SK-N-SH (cell line): ENCODE measurements at regions not wholly inside any gene's neighbourhood (a gene's known extent, or its start where the extent isn't known, plus 50 kb on each side); places are given as distances from the start of the nearest gene placed in this dataset.

ENCODE experiments used
- CTCF ChIA-PET: fragments of 300-600, 350-600 bp; formaldehyde crosslinking; extraction: SDS; loops from one replicate; lab custom pipeline; 2021; lab: Yijun Ruan, JAX
- POLR2A ChIA-PET: fragments of 350-600 bp; sonication (Branson Sonifier 250); formaldehyde crosslinking; extraction: SDS; loops from one replicate; lab custom pipeline; 2020; ENCODE audit warnings: antibody characterized with exemption, inconsistent platforms; lab: Yijun Ruan, JAX
- DNase-seq: peaks from one replicate; pipeline ENCODE4 v3.0.0; 2012
- H2AFZ ChIP-seq: fragments of 200-600 bp; sonication (generic); 2 replicates; pipeline ENCODE4 v1.8.1; 2016; ENCODE audit warnings: antibody characterized with exemption, mild to moderate bottlenecking, low read depth
- H3F3A ChIP-seq: fragments of 200-600 bp; sonication (generic); replicated peaks from 2 replicates; pipeline ENCODE3; 2016; ENCODE audit warnings: antibody characterized with exemption, mild to moderate bottlenecking; ENCODE audit not compliant: insufficient read depth
- H3K27ac ChIP-seq, 2 experiments: fragments of 200-500 bp in 1 of 2; fragments of 200-600 bp in 1 of 2; sonication (Bioruptor generic) in 1 of 2; sonication (generic), shearing (Covaris generic) in 1 of 2; 2 replicates each; pipeline versions ENCODE4 v1.5.1 to v1.6.1; 2014 to 2016; ENCODE audit warnings: low read depth in 2 of 2, inconsistent platforms in 1 of 2, low read length in 1 of 2, mild to moderate bottlenecking in 1 of 2, mixed read lengths in 1 of 2
- H3K27me3 ChIP-seq: fragments of 200-600 bp; sonication (generic), shearing (Covaris generic); 2 replicates; pipeline ENCODE4 v1.6.1; 2016; ENCODE audit warnings: mixed run types; ENCODE audit not compliant: insufficient read depth
- H3K36me3 ChIP-seq, 2 experiments: fragments of 200-500 bp in 1 of 2; fragments of 200-600 bp in 1 of 2; sonication (Bioruptor generic) in 1 of 2; sonication (generic) in 1 of 2; replicated peaks in 1 of 2; 2 replicates each; pipeline versions ENCODE3 to v1.5.1; 2014 to 2016; ENCODE audit warnings: low read length in 1 of 2, mild to moderate bottlenecking in 1 of 2; ENCODE audit not compliant: insufficient read depth in 2 of 2, control insufficient read depth in 1 of 2
- H3K4me1 ChIP-seq, 2 experiments: fragments of 200-500 bp in 1 of 2; fragments of 200-600 bp in 1 of 2; sonication (Bioruptor generic) in 1 of 2; sonication (generic), shearing (Covaris generic) in 1 of 2; 2 replicates each; pipeline versions ENCODE4 v1.5.1 to v1.6.1; 2014 to 2016; ENCODE audit warnings: low read depth in 1 of 2, low read length in 1 of 2, mixed run types in 1 of 2; ENCODE audit not compliant: insufficient read depth in 2 of 2, control insufficient read depth in 1 of 2
- H3K4me2 ChIP-seq: fragments of 200-600 bp; sonication (generic), shearing (Covaris generic); 2 replicates; pipeline ENCODE4 v1.6.1; 2017; ENCODE audit warnings: mixed run types
- H3K4me3 ChIP-seq, 2 experiments: fragments of 200-500 bp in 1 of 2; fragments of 200-600 bp in 1 of 2; sonication (Bioruptor generic) in 1 of 2; sonication (generic), shearing (Covaris generic) in 1 of 2; 2 replicates each; pipeline versions ENCODE4 v1.5.1 to v1.8.1; 2014 to 2016; ENCODE audit warnings: low read depth in 2 of 2, inconsistent platforms in 1 of 2, low read length in 1 of 2, mild to moderate bottlenecking in 1 of 2, mixed read lengths in 1 of 2, moderate library complexity in 1 of 2
- H3K79me2 ChIP-seq: fragments of 200-600 bp; sonication (generic); 2 replicates; pipeline ENCODE4 v1.8.1; 2017; ENCODE audit warnings: mild to moderate bottlenecking; ENCODE audit not compliant: insufficient read depth
- H3K9ac ChIP-seq: fragments of 200-600 bp; sonication (generic); 2 replicates; pipeline ENCODE4 v1.6.1; 2017; ENCODE audit warnings: mixed run types
- H3K9me2 ChIP-seq: fragments of 200-600 bp; sonication (generic); 2 replicates; pipeline ENCODE4 v1.6.1; 2017; ENCODE audit warnings: mixed run types
- H3K9me3 ChIP-seq: fragments of 200-600 bp; sonication (generic); 2 replicates; pipeline ENCODE4 v1.6.1; 2017; ENCODE audit warnings: mixed run types, mild to moderate bottlenecking, moderate library complexity
- H4K20me1 ChIP-seq: fragments of 200-600 bp; sonication (generic); 2 replicates; pipeline ENCODE4 v1.6.1; 2017; ENCODE audit warnings: mild to moderate bottlenecking, mixed run types; ENCODE audit not compliant: insufficient read depth
- CHD2 ChIP-seq: fragments of 150-350 bp; IDR thresholded peaks from 2 replicates; pipeline ENCODE4 v1.6.1; 2018; ENCODE audit warnings: low read length; ENCODE audit not compliant: partially characterized antibody
- EP300 ChIP-seq, 2 experiments: IDR thresholded peaks; 2 replicates each; pipeline versions ENCODE4 v1.4.0 to v1.6.1; 2012; ENCODE audit warnings: borderline replicate concordance in 1 of 2, low read depth in 1 of 2, low read length in 1 of 2
- FOXJ3 ChIP-seq: sonication (generic); formaldehyde crosslinking; IDR thresholded peaks from 2 replicates; pipeline ENCODE4 v1.5.1; 2020; ENCODE audit warnings: mild to moderate bottlenecking, missing genetic modification reagents
- FOXM1 ChIP-seq: IDR thresholded peaks from 2 replicates; pipeline ENCODE4 v1.4.0; 2012; ENCODE audit warnings: low read depth, mild to moderate bottlenecking
- GABPA ChIP-seq: IDR thresholded peaks from 2 replicates; pipeline ENCODE4 v1.4.0; 2012; ENCODE audit warnings: low read depth, mild to moderate bottlenecking
- JUND ChIP-seq: IDR thresholded peaks from 2 replicates; pipeline ENCODE4 v1.4.0; 2012
- MXI1 ChIP-seq: IDR thresholded peaks from 2 replicates; pipeline ENCODE4 v1.6.1; 2012; ENCODE audit warnings: mild to moderate bottlenecking, low read depth, low read length, improper control_type of control experiment
- NFIC ChIP-seq: IDR thresholded peaks from 2 replicates; pipeline ENCODE4 v1.4.0; 2012; ENCODE audit warnings: borderline replicate concordance
- RXRA ChIP-seq: IDR thresholded peaks from 2 replicates; pipeline ENCODE4 v1.4.0; 2012; ENCODE audit warnings: low read depth, mild to moderate bottlenecking, borderline replicate concordance
- SIN3A ChIP-seq: IDR thresholded peaks from 2 replicates; pipeline ENCODE4 v1.6.1; 2012; ENCODE audit warnings: low read depth, mild to moderate bottlenecking, low read length, moderate library complexity, borderline replicate concordance
- SMC3 ChIP-seq: IDR thresholded peaks from 2 replicates; pipeline ENCODE4 v1.6.1; 2012; ENCODE audit warnings: low read depth, low read length, improper control_type of control experiment
- TCF12 ChIP-seq: IDR thresholded peaks from 2 replicates; pipeline ENCODE4 v1.4.0; 2012
- TEAD4 ChIP-seq: IDR thresholded peaks from 2 replicates; pipeline ENCODE4 v1.4.0; 2012; ENCODE audit warnings: mild to moderate bottlenecking, borderline replicate concordance; ENCODE audit not compliant: insufficient read depth
- YY1 ChIP-seq: IDR thresholded peaks from 2 replicates; pipeline ENCODE4 v1.4.0; 2012; ENCODE audit warnings: low read depth, mild to moderate bottlenecking
- WGBS: methylation state at CpG from one replicate; pipeline ENCODE4 v1.1.6; 2017; ENCODE audit warnings: low lambda C conversion rate; 5-methylcytosine and 5-hydroxymethylcytosine counted together
- TF ChIP-seq, protein P1 (sequence below): IDR thresholded peaks from 2 replicates; pipeline ENCODE4 v1.4.0; 2012; ENCODE audit warnings: low read depth, borderline replicate concordance
- TF ChIP-seq, protein P2 (sequence below): IDR thresholded peaks from 2 replicates; pipeline ENCODE4 v1.6.1; 2012; ENCODE audit warnings: mild to moderate bottlenecking, low read depth, low read length, moderate library complexity
- TF ChIP-seq, protein P3 (sequence below): IDR thresholded peaks from 2 replicates; pipeline ENCODE4 v1.4.0; 2012; ENCODE audit warnings: low read depth
- TF ChIP-seq, protein P4 (sequence below): fragments of 200-600 bp; sonication (generic); IDR thresholded peaks from 2 replicates; pipeline ENCODE4 v1.6.1; 2017; ENCODE audit warnings: antibody characterized with exemption, mild to moderate bottlenecking, moderate library complexity
- TF ChIP-seq, protein P5 (sequence below): IDR thresholded peaks from 2 replicates; pipeline ENCODE4 v1.4.0; 2012; ENCODE audit warnings: low read depth, borderline replicate concordance

DNA sequence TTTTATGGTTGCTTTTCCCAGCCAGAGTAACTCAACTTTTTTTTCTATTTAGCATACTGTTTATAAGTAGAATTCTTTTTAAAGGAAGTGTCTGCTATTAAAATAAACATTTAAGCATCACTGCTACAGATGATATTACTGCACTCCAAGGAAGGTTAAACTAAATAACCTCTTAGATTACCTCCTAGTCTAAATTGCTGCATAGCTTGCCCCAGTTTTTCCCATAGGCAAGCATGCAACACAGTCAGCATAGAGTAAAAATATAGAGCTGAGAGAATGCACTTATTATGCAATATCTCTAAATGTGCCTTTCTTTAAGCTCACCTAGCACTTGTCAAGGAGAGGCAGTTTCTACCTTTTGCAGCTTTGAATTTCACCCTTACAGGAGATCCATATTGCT is 1392.4 kb upstream of the CELF2 start:
- H3K4me2 ChIP-seq, result no peak overlapping the region
- no peaks in the 10 kb centered on the region for H3K4me1 ChIP-seq
- no peaks in the 10 kb centered on the region for H4K20me1 ChIP-seq
- no peaks in the 10 kb centered on the region for H3F3A ChIP-seq
- CTCF ChIA-PET, result interaction anchor here (0.9 kb wide), 1 partner anchor 17 kb away, joined by 3 read pairs; no protein-coding TSS in a partner anchor
- no peak overlapping the region for H3K4me3 ChIP-seq
- H2AFZ ChIP-seq, result no peak overlapping the region
- POLR2A ChIA-PET, result no interaction called here
- H3K9ac ChIP-seq, result no peak overlapping the region
- H3K36me3 ChIP-seq, result no peaks in the 10 kb centered on the region
- no peak for TF ChIP-seq MXI1
- TF ChIP-seq, all 33 proteins: peak for 0
- H3K9me2 ChIP-seq, result no peaks in the 10 kb centered on the region
- H3K27me3 ChIP-seq, result no peaks in the 10 kb centered on the region
- H3K9me3 ChIP-seq, result no peaks in the 10 kb centered on the region
- no peak overlapping the region for H3K27ac ChIP-seq
- DNase-seq, result no peak
- H3K79me2 ChIP-seq, result no peaks in the 10 kb centered on the region

DNA sequence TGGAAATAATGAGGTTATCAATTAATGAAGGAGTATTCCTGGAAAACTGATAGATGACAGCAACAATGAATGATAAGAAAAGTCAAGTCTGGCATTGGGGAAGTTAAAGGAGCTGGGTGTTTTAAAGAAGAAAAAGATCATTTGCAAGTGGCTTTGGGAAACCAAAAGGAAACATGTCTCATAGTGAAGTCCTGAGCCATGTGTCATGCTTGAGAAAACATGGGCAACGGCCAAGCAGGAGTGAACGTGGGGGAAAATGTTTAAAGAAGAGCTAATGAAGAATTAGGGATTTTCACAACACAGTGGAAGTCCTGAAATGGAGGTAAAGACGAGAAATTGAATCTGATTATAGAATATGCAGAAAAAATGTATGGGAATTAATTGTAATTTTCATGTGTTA is 1383.2 kb upstream of the CELF2 start:
- H3K4me1 ChIP-seq, result no peaks in the 10 kb centered on the region
- no peak overlapping the region for H3K4me3 ChIP-seq
- no peak for DNase-seq
- no peaks in the 10 kb centered on the region for H4K20me1 ChIP-seq
- H3K27me3 ChIP-seq, result no peaks in the 10 kb centered on the region
- H3K79me2 ChIP-seq, result no peaks in the 10 kb centered on the region
- 2% methylated on average over 3 of the region's 3 CpGs for WGBS
- H3K36me3 ChIP-seq, result no peaks in the 10 kb centered on the region
- 0 out of 2 replicates have a peak, but pooled peaks cover 3% of the 10 kb centered on the region for H3K9me3 ChIP-seq
- POLR2A ChIA-PET, result no interaction called here
- CTCF ChIA-PET, result no interaction called here
- no peak overlapping the region for H2AFZ ChIP-seq
- no peaks in the 10 kb centered on the region for H3K9me2 ChIP-seq
- H3K9ac ChIP-seq, result no peak overlapping the region
- TF ChIP-seq EP300 (IDR thresholded peaks at IDR 0.05; ENCODE audit: borderline replicate concordance in 1 of 2, low read depth in 1 of 2, low read length in 1 of 2), result no peak
- TF ChIP-seq, protein P1, sequence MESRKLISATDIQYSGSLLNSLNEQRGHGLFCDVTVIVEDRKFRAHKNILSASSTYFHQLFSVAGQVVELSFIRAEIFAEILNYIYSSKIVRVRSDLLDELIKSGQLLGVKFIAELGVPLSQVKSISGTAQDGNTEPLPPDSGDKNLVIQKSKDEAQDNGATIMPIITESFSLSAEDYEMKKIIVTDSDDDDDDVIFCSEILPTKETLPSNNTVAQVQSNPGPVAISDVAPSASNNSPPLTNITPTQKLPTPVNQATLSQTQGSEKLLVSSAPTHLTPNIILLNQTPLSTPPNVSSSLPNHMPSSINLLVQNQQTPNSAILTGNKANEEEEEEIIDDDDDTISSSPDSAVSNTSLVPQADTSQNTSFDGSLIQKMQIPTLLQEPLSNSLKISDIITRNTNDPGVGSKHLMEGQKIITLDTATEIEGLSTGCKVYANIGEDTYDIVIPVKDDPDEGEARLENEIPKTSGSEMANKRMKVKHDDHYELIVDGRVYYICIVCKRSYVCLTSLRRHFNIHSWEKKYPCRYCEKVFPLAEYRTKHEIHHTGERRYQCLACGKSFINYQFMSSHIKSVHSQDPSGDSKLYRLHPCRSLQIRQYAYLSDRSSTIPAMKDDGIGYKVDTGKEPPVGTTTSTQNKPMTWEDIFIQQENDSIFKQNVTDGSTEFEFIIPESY, result no peak
- TF ChIP-seq FOXM1, result no peak
- TF ChIP-seq GABPA, result no peak
- TF ChIP-seq TCF12, result no peak
- TF ChIP-seq JUND, result no peak
- TF ChIP-seq, protein P2, sequence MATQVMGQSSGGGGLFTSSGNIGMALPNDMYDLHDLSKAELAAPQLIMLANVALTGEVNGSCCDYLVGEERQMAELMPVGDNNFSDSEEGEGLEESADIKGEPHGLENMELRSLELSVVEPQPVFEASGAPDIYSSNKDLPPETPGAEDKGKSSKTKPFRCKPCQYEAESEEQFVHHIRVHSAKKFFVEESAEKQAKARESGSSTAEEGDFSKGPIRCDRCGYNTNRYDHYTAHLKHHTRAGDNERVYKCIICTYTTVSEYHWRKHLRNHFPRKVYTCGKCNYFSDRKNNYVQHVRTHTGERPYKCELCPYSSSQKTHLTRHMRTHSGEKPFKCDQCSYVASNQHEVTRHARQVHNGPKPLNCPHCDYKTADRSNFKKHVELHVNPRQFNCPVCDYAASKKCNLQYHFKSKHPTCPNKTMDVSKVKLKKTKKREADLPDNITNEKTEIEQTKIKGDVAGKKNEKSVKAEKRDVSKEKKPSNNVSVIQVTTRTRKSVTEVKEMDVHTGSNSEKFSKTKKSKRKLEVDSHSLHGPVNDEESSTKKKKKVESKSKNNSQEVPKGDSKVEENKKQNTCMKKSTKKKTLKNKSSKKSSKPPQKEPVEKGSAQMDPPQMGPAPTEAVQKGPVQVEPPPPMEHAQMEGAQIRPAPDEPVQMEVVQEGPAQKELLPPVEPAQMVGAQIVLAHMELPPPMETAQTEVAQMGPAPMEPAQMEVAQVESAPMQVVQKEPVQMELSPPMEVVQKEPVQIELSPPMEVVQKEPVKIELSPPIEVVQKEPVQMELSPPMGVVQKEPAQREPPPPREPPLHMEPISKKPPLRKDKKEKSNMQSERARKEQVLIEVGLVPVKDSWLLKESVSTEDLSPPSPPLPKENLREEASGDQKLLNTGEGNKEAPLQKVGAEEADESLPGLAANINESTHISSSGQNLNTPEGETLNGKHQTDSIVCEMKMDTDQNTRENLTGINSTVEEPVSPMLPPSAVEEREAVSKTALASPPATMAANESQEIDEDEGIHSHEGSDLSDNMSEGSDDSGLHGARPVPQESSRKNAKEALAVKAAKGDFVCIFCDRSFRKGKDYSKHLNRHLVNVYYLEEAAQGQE, result no peak
- TF ChIP-seq FOXJ3, result no peak
- no peak for TF ChIP-seq TEAD4
- TF ChIP-seq, protein P3, sequence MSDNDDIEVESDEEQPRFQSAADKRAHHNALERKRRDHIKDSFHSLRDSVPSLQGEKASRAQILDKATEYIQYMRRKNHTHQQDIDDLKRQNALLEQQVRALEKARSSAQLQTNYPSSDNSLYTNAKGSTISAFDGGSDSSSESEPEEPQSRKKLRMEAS, result no peak
- TF ChIP-seq SMC3, result no peak
- no peak for TF ChIP-seq NFIC
- no peak for TF ChIP-seq RXRA
- no peak for TF ChIP-seq MXI1
- TF ChIP-seq YY1, result no peak
- no peak for TF ChIP-seq SIN3A
- TF ChIP-seq, protein P4, sequence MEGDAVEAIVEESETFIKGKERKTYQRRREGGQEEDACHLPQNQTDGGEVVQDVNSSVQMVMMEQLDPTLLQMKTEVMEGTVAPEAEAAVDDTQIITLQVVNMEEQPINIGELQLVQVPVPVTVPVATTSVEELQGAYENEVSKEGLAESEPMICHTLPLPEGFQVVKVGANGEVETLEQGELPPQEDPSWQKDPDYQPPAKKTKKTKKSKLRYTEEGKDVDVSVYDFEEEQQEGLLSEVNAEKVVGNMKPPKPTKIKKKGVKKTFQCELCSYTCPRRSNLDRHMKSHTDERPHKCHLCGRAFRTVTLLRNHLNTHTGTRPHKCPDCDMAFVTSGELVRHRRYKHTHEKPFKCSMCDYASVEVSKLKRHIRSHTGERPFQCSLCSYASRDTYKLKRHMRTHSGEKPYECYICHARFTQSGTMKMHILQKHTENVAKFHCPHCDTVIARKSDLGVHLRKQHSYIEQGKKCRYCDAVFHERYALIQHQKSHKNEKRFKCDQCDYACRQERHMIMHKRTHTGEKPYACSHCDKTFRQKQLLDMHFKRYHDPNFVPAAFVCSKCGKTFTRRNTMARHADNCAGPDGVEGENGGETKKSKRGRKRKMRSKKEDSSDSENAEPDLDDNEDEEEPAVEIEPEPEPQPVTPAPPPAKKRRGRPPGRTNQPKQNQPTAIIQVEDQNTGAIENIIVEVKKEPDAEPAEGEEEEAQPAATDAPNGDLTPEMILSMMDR, result no peak
- TF ChIP-seq, protein P5, sequence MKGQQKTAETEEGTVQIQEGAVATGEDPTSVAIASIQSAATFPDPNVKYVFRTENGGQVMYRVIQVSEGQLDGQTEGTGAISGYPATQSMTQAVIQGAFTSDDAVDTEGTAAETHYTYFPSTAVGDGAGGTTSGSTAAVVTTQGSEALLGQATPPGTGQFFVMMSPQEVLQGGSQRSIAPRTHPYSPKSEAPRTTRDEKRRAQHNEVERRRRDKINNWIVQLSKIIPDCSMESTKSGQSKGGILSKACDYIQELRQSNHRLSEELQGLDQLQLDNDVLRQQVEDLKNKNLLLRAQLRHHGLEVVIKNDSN, result no peak
- TF ChIP-seq CHD2, result no peak
- H3K27ac ChIP-seq, result no peak overlapping the region
- no peaks in the 10 kb centered on the region for H3F3A ChIP-seq
- no peak overlapping the region for H3K4me2 ChIP-seq
